ENCODE measurements at regions not wholly inside any gene's neighbourhood (a gene's known extent, or its start where the extent isn't known, plus 50 kb on each side); places are given as distances from the start of the nearest gene placed in this dataset.
"Not testable (repeated sequence)": the region's sequence is repeated elsewhere in the genome, so short reads cannot be mapped to it uniquely, and the experiment has no call there.

- no peak for DNase-seq
Observed at GRCh38 chr9:12230708-12231107, 462.5 kb upstream of the TYRP1 start.

DNA sequence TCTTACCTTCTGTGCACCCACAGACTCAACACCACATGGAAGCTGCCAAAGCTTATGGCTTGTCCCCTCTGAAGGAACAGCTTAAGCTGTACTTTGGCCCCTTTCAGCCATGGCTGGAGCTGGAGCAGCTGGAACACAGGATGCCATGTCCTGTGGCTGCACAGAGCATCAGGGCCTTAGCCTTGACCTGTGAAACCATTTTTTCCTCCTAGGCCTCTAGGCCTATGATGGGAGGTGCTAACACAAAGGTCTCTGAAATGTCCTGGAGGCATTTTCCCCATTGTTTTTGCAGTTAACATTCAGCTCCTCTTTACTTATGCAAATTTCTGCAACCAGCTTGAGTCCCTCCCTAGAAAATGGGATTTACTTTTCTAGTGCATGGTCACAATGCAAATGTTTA, 461.4 kb upstream of the TYRP1 start:
- DNase-seq = no peak

- DNase-seq = no peak
Observed at GRCh38 chr9:12232836-12233235, 460.3 kb upstream of the TYRP1 start.

DNA sequence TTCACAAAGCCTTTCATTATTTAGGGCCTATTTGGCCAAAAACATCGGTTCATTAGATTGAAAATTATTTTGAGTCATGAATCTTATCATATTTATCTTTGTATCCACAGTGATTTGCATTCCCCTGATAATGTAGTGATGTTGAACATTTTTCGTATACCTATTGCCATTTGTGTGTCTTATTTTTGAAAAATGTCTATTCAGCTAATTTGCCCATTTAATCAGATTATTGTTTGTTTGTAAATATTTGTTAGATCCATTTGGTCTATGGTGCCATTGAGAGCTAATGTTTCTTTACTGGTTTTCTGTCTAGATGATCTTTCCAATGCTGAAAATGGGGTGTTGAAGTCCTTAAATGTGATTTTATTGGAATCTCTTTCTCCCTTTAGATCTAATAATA, 439.2 kb upstream of the TYRP1 start:
- DNase-seq = no peak

- DNase-seq = no peak
Observed at GRCh38 chr9:12266758-12267157, 426.4 kb upstream of the TYRP1 start.

DNA sequence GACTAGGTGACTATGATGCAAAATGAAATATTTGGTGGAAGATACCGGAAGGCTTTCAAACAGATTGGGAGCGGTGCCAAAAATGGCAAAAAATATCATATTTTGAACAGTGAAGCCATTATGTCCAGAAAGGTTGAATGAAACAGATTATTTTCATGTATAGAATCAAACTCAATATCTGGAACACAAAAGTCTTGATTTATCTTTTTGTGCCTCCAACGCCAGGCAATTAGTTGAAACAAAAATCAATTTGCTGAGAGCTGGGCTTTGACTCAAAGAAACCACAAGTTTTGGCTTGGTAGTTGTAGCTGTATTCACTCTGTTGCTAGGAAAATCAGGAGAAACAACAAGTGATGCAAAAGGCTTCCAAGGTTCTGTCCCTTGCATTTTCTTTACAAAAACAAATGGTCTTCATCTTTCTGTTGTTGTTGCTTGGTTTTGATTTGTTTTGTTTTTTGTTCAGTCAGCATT, 421.7 kb upstream of the TYRP1 start:
- peak in 3 of 58 donors; percentile 0 to 61 (median 37) for DNase-seq

GRCh38 chr9:12272471-12273120, 420.6 kb upstream of the TYRP1 start:
- DNase-seq = peak in 13 of 58 donors; percentile 0 to 55 (median 6)

GRCh38 chr9:12274577-12274976, 418.6 kb upstream of the TYRP1 start:
- DNase-seq = peak in 34 of 58 donors; percentile 0 to 47 (median 20)

- DNase-seq = no peak
Observed at GRCh38 chr9:12276505-12276904, 416.7 kb upstream of the TYRP1 start.

- no peak for DNase-seq
Observed at GRCh38 chr9:12289711-12290110, 403.5 kb upstream of the TYRP1 start.

- DNase-seq = peak in 1 of 58 donors; percentile 5
Observed at GRCh38 chr9:12290166-12290869, 402.9 kb upstream of the TYRP1 start.

DNA sequence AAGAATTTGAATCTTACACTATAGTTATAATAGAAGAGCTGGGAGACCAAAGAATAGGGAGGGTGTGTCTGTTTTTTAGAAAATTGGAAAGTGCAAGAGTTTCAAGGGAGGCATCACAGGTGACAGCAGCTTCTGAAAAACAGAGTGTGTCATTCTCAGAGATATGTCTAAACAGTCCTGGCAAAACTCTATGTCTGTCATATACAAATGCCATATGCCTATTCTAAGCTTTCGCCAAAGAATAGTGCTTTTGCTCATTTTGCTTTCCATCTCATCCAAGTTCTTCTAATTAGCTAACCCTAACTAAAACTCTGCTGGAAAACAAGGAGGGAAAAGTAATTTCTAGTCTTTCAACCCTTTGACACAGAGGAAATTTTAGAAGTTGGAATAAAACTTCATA, 388.0 kb upstream of the TYRP1 start:
- DNase-seq = no peak

DNA sequence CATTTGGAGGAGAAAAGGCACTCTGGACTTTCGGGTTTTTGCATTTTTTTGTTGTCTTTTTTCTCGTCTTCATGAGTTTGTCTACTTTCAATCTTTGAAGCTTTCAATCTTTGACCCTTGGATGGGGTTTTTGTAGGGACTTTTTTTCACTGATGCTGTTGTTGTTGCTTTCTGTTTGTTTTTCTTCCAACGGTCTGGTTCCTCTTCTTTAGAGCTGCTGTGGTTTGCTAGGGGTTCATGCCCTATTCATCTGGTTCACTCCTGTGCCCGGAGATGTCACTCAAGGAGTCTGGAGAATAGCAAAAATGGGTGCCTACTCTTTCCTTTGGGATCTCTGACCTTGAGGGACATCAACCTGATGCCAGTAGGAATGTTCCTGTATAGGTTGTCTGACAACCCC, 378.6 kb upstream of the TYRP1 start:
- no peak for DNase-seq

- no peak for DNase-seq
Observed at GRCh38 chr9:12318732-12319685, 374.2 kb upstream of the TYRP1 start.

- no peak for DNase-seq
Observed at GRCh38 chr9:12329623-12329985, 363.6 kb upstream of the TYRP1 start.

DNA sequence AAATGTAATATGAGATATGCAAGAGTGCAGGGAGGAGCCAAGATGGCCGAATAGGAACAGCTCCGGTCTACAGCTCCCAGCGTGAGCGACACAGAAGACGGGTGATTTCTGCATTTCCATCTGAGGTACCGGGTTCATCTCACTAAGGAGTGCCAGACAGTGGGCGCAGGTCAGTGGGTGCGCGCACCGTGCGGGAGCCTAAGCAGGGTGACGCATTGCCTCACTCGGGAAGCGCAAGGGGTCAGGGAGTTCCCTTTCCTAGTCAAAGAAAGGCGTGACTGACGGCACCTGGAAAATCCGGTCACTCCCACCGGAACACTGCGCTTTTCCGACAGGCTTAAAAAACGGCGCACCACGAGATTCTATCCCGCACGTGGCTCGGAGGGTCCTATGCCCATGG, 359.2 kb upstream of the TYRP1 start:
- not testable (repeated sequence) for DNase-seq

GRCh38 chr9:12350775-12351174, 342.4 kb upstream of the TYRP1 start:
- DNase-seq = no peak

DNA sequence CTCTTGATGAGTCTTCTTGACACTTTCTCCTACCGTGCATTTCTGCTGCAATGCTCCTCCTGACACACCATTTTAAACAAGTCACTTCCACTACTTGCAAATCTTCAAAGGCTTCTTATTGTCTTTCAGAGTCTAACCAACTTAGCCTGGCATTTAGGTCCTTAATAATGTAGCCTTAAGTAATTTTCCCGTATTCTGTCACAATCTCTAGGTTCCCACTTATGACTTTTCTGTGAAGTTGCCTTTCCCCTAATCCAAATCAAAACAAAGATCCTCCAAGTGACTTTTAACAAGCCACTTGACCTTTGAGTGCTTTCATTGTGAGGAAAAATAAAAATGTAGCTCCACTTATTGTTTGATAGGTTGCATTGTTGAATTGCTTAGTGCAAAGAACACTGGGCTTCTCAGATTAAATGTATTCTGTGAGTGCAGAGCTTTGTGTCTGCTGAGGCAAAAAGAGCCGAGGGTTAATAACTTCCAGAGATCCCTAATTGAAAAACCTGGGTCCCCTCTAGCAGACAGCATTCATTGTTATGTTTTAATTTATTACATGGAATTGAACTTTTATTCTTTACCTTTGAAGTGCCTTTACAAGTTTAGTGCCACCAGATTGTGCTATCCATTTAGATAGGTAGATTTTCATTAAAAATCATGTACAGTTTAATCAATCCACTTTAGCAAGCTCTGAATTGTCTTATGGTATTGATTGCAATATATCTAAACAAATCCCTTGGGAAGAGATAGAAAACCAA, 341.7 kb upstream of the TYRP1 start:
- DNase-seq = no peak

DNA sequence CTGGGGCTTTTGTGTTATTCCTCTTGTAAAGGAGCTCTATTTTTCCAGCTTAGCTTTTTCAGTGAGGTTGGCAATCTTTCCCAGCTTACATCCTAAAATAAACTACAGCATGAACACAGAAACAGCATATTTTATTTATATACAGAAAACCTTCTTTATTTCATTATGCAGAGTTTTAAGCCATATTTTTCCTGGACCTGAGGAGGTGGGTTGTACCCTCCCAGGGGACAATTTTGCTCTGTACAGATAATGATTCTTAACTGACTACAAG, 341.2 kb upstream of the TYRP1 start:
- DNase-seq = no peak

DNA sequence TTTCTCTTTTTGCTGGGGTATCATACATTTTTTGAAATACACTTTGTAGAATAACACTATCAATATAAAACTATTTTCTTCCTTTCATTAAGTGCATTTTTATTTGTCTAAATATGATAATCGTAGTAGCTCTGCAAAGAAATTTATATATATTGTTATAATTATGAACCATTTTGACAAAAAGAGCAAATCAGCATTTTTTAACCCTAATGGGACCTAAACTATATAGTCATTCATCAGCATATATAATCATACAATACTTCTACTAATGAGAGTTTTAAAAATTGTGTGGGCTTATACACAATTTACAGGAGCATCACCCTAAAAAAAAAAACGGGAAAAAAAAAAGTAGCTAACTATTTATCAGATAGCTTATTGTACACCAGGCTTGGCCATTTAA, 329.7 kb upstream of the TYRP1 start:
- DNase-seq = no peak

GRCh38 chr9:12368569-12368968, 324.6 kb upstream of the TYRP1 start:
- no peak for DNase-seq

Measured in anterior cingulate cortex (tissue), 58 donors.